Stimulated activated CD8-positive, alpha-beta memory T cell treated with anti-CD3 and anti-CD28 coated beads, Interleukin-4, amount 100 ng/mL, for 48 hours (primary cell): ENCODE measurements at regions not wholly inside any gene's neighbourhood (a gene's known extent, or its start where the extent isn't known, plus 50 kb on each side); places are given as distances from the start of the nearest gene placed in this dataset.
"Not testable (repeated sequence)": the region's sequence is repeated elsewhere in the genome, so short reads cannot be mapped to it uniquely, and the experiment has no call there.

Experiments used
- DNase-seq: peaks from one replicate; pipeline ENCODE4 v3.0.0-alpha.2; 2020

DNA sequence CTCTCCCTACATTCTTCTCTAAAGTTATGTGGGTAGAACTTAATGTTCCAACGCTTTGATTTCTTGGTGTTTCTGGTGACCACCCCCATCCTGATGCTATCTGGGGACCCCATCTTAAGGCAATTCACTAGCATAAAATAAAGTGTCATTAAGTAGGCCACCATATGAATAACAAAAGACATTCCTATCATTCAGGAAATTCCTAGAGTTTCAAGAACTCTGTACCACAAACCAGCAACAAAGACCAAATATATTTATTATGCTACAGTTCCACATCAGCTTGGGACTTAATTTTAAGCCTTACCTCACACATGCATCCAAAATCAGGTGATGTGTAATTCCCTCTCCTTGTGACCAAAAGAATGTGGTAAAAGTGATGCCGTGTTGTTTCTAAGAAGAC, 254.6 kb upstream of the LRRC4C start:
- no peak for DNase-seq

DNA sequence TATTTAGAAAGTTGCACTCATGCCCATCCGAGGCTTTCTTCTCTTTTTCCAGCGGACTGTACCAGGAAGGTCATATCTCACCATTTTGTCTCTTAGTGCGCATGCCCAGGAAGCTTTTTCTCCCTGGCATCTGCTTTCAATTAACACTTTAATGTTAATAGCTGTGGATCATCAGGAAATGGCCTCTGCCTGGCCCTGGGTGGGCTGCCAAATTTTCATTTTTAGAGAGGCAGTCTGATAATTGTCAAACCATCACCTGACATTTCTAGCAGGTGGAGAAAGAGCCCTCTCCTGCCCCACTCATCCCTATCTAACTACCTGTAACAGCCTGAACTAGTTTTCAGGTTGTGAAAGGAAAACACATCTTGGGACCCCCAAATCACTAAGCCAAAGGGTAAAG, 257.4 kb upstream of the LRRC4C start:
- no peak for DNase-seq

DNA sequence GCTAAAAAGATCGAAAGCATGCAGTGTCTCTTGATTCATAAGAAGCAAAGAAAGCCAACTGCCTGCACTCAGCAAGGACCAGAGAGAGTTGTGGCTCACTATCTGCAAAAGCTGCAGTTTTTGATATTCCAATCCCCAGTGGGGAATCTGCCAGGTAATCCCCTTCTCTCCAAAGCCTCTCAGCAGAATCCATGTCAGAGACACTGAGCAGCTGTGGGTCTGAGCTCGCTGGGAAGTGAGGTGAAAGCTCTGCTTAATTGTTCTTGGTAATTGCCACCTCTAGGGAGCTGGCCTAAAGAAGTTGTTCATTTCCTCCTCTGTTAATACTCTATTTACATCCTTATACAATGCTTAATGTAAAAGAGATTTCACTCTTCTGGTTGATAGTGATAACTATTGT, 261.3 kb upstream of the LRRC4C start:
- no peak for DNase-seq

DNA sequence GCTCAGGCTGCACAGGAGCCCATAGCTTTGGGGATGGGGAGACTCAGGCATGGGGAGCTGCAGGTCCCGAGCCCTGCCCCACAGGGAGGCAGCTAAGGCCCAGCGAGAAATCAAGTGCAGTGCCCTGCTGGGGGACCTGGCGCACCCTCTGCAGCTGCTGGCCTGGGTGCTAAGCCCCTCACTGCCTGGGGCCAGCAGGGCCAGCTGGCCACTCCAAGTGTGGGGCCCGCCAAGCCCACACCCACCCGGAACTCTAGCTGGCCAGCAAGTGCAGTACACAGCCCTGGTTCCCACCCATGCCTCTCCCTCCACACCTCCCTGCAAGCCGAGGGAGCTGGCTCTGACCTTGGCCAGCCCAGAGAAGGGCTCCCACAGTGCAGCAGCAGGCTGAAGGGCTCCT, 268.7 kb upstream of the LRRC4C start:
- not testable (repeated sequence) for DNase-seq

DNA sequence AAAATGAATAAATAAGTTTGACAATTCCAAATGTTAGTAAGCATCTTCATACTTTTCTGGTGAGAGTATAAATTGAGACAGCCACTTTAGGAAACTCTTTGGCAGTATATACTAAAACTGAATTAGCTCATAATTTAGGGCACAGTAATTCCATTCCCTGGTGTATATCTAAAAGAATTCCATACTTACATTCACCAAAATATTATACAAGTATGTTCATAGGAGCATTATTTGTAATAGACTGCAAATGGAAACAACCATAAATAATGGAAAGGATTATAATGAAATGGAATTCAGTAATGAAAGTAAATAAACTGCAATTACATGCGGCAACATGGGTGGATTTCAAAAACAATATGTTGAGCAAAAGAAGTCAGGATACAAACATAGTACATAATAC, 315.8 kb upstream of the LRRC4C start:
- no peak for DNase-seq

DNA sequence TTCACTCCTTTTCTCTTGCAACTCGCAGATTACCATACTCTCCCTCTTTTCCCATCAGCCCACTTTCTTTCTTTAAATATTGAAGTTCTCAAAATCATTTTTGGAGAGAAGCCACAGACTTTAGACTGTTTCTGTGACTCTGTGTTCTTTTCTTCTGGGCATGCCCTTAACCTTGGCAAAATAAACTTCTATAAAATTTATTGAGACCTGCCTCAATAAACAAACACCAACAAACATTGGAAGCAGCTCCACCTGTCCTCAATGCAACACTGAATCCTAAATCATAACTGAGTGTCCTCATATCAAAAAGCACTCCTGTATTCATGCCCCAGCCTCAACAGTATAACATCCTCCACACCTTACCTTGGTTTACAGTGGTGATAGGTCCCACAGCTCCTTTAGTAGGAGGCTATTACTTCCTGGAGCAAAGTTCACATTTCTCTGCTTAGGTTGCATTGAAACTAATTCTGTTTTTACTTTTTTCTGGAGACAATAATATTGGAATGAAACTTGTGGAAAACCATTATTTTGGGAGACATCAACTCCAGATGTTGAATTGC, 320.0 kb upstream of the LRRC4C start:
- DNase-seq, result no peak

DNA sequence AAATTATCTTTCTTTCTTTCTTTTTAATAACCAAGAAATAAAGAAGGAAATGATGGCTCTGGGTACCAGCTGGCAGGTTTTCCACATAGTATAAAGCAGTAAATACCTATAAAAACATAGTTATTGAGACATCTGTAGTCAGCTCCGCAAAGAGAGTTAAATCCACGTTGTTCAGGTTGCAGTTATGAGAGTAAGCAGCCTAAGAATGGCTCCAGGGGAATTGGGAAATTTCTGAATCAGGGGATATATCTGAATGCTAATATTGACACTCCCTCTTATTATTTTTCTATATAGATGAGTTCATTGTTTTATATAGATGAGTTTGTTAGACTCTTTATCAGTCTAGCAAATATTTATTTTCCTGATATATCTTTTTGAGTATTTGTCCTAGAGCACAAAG, 322.0 kb upstream of the LRRC4C start:
- no peak for DNase-seq

DNA sequence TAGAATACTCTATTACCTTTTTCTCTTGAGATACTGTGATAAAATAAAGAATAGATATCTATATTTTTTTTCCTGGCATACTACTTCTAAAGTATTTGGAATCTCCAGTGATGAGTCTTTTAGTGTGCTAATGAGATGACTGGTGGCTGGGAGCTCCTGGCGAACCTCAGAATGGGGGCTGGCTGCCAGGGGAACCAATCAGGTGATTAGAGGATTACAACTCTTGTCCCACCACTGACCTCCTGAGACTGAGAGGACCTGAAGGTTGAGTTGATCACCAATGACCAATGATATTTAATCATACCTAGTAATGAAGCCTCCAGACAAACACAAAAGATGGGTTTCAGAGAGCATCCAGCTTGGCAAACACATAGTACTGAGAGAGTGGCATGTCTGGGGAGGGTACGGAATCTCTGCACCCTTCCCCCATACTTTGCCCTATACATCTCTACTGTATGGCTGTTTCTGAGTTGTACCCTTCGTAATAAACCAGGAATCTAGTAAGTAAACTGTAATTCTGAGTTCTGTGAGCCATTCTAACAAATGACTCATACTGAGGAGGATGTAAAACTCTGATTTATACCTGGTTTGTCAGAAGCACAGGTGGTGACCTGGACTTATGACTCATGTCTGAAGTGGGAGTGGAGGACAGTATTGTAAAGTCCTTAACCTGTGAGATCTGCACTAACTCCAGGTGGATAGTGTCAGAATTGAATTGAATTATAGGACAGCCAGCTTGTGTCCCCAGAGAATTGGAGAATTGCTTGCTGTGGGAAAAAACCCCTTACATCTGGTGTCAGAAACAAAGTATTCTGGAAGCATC, 325.3 kb upstream of the LRRC4C start:
- DNase-seq, result no peak

DNA sequence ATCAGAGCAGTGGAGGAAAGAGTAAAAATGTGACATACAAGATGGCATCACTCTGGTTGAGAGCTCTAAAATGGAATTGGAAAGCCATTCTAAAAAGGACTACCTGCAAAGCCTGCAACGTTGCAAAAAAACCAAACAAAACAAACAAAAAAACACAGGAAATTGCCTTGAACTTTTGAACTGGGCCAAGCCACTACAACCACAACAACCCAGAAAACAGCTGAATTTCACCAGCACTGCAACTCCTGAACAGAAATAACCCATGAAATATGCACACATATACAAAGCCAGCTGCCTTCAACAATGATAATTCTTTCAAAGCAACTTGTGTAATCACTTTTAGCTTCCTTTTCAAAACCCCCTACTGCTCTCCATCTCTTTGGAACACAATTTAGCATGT, 326.6 kb upstream of the LRRC4C start:
- no peak for DNase-seq

DNA sequence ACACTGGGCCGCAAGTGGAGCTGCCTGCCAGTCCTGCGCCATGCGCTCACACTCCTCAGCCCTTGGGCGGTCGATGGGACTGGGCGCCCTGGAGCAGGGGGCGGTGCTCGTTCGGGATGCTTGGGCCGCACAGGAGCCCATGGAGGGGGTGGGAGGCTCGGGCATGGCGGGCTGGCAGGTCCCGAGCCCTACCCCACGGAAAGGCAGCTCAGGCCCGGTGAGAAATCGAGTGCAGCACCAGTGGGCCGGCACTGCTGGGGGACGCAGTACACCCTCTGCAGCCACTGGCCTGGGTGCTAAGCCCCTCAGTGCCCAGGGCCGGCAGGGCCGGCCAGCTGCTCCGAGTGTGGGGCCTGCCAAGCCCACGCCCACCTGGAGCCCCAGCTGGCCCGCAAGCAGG, 328.7 kb upstream of the LRRC4C start:
- DNase-seq, result no peak

DNA sequence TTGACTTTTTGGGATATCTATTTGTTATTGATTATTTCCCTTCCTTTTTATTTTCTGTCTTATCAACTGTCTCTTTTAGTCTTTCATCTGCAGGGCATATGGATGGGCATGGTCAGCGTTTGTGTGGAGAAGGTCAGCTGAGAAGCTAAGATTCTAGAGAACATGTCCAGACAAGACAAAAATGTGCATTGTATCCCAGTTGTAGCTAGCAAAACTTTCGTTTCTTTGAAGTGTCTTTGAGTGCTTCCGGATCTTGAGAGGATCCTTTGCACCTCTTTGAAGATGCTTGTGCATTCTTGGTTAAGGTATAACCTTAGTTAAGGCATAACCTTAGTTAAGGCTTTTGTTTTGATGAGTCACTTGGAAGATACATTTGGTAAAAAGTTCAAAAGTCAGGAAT, 329.9 kb upstream of the LRRC4C start:
- no peak for DNase-seq

DNA sequence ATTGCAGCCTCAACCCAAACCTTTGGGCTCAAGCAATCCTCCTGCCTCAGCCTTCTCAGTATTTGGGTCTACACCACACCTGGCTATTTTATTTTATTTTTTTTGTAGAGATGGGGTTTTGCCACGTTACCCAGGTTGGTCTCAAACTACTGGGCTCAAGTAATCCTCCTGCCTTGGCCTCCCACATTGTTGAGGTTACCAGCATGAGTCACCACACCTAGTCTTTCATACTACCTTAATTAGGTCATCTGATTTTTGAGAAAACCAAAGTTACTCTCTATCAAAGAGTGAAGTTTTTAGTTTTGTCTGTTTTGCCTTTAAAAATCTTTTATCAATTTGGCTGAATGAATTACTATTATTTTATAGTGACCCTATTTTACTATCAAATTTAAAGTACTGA, 335.6 kb upstream of the LRRC4C start:
- DNase-seq, result no peak

DNA sequence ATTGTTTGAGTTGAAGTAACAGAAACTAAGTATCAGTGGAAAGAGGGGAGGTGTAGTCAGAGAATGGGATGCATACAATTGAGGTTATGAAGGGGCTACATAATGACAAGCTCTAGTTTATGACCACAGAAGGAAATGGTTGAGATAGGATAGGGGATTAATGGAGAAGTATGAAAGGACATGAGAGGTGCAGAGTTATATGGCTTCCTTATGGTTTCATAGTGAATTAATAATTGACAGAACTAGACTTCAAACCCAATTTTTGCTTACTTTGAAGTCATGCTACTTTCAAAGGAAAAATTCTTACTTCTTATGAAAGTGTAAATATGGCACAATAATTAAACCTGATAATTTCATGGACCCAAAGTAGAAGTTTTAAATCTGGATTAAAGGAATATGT, 340.3 kb upstream of the LRRC4C start:
- DNase-seq, result no peak

DNA sequence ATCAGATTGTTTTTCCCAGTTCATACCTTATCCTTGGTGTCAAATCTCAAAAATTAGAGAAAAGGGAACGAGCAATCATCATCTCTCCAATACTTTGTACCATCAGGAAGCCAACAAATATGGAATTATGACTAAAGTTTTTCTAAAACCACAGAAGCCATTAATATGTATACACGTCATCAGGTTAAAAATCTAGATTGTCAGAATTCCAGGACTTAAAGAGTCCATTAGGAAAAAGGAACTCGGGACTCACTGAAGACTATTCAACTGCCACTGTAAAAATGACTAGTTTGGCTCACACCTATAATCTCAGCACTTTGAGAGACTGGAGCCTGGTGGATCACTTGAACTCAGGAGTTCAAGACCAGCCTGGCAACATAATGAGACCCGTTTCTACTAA, 344.4 kb upstream of the LRRC4C start:
- no peak for DNase-seq

DNA sequence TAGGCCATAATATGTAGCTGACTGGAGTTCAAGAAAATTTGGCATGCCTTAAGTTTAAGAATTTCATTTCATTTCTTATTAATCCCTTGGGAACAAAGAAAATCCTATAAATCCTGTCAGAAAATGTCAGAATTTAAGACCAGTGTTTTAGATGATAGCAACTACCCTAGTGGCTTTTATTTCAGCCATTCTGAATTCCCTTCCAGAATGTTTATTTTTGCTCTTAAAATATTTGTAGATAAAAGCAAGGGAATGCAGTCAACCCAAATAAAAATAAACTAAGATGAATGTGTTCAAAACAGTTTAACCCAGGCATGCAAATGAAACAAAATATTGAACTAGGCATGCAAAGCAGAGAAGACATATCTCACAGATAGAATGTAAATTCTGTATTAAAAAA, 356.9 kb upstream of the LRRC4C start:
- DNase-seq, result no peak

DNA sequence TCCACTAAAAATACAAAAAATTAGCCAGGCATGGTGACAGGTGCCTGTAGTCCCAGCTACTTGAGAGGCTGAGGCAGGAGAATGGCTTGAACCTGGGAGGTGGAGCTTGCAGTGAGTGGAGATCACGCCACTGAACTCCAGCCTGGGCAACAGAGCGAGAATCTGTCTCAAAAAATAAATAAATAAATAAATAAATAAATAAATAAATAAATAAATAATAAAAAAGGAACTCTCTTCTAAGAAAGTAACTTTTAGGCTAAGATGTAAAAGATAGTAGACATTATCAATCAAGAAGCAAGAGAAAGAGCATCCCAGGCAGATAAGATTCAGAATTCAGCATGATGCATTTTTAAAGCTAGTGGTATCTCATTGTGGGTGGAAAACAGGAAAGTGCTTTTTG, 364.8 kb upstream of the LRRC4C start:
- DNase-seq, result not testable (repeated sequence)

DNA sequence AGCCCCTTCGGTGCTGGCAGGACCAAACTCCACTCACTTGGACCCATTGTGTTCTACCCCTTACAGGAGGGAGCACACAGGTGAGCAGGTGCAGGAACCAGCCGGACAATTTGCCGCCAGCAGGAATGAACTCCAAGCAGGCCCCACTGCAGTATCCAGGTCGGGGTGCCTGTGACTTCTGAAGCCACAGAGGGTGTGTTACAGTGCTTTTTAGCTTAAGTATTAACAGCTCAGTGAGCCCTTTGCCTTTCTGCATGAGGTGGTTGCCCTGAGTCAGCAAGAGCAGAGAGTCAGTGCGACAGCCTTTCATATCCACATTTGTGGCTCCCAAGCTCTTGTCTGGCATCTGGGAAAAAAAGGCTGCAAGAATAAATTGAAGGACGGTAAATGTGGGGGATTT, 366.6 kb upstream of the LRRC4C start:
- no peak for DNase-seq

DNA sequence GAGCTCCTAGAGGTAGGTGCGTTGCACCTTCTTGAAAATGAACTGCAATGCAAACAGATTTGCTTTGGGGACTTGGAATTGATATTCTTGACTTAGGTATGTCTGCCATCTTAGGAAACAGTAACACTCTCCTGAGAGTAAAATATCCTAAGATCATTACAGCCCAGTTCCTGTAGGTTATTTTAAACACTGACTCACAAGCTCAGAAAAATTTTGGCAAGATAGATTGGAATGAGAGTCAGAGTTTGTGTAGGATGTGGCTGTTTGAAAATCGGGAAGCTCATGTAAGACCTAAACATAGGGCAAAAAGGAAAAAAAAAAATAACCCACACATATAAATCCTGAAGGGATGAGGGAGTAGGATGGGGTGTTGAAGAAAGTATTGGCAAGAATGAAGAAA, 377.0 kb upstream of the LRRC4C start:
- no peak for DNase-seq

DNA sequence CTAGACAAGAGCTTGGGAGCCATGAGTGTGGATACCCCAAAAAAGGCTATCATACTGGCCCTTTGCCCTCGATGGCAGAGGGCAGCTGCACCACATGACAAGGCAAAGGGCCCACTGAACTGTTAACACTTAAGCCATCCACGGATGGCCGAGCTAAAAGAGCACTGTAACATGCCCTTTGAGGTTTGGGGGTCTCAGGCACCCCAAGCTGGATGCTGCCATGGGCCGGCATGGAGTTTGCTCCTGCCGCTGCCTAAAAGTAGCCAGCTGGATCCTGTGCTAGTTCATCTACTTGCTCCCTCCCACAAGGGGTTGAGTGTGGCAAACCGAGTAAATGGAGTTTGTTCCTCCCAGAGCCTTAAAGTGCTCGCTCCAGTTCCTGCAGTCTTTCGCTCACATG, 383.2 kb upstream of the LRRC4C start:
- no peak for DNase-seq

DNA sequence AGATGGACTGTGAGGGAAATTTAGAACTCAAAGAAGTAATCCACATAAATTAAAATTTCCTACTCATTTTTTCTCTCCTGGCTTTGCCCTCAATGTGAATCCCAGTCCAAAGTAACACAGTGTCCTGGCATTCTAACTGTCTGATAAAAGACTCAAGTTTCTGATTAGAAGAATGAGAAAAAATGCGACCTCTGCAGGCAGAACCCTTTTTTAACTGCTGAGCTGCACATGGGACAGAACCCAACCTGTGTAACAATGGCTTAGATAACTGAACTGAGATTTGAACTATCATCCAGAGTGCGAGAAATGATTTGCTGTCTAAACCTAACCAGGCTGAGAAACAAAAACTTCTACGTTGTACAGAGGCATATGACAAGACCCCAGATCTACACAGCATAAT, 385.6 kb upstream of the LRRC4C start:
- no peak for DNase-seq

DNA sequence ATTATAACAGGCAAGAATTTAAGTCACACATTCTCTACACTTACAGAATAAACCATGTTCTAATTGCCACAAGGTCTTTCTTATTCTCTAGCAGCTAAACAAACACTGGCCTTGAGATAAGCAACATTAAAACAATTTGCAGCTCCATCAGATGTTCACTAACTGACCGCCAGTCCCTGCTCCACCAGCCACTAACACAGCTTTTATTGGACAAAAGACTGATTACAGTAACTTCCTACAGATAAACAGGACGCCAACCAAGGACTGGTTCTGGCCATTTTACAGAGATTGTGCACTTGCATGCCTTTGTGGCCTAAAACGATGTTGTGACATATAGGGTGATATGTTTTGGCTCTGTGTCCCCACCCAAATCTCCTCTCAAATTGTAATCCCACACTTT, 388.9 kb upstream of the LRRC4C start:
- no peak for DNase-seq

DNA sequence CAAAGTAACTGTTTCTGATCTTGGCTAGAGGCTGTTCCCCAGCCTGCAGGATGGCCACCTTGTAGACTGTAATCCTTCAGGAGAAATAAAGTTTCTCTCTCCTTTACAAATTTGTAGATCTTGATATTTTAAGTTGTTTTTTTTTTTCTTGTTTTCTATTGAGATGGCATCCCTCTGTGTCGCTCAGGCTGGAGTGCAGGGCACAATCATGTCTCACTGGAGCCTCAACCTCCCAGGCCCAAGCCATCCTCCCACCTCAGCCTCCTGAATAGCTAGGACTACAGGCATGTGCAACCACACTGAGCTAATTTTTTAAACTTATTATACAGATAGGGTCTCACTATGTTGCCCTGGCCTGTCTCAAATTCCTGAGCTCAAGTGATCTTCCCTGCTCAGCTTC, 389.8 kb upstream of the LRRC4C start:
- DNase-seq, result no peak

DNA sequence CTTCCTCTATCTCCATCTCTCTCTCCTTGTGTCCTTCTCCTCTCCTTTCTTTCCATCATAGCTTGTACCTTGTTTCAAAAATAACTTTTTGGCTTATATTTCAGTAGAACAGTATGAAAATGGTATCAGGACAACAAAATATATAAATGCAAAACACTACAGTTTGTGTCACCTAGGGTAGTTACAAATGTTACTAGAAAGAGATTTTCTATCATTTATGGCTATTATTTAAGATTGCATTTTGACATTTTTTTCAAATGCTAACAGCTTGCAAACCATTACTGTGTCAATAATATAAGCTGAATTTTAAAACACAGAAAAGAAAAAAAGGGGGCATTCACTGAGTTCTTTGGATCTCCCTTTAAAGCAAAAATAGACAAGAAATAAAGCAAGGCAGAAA, 392.3 kb upstream of the LRRC4C start:
- no peak for DNase-seq

DNA sequence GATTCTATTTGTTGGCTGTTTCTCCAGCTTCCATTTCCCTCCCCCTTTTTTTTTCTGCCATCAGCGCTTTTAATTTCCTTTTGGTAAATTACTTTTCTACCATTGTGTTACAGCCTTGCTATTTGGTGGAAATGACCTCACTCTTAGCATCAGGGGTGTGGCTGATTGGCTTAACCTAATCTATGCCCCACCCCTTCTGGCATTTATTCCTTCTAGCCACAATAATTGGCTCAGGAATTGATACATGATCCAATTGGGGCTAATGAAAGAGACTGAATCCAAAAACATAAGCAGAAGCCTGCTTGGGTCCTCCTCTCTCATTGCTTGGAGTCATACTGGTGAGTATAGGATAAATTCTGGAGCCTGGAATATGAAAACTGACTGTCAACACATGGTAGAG, 402.4 kb upstream of the LRRC4C start:
- no peak for DNase-seq

DNA sequence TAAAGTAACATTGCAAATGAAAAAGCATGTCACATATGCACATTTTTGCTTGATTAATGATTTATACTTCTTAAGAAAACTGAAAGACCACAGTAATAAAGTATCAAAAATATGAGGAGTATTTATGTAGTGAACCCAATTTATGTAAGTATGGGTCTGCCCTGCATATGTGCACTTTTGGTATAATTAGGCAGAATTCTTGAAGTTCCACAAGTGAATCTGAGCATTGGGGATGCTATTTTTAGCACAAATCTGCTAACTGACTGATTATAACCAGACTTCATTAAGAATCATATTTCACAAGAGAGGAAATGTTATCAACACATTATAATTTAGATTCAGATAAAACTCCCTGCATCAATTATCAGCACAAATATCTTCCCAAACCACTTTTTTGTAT, 407.1 kb upstream of the LRRC4C start:
- no peak for DNase-seq
